GM23338 (cell line): ENCODE measurements at regions not wholly inside any gene's neighbourhood (a gene's known extent, or its start where the extent isn't known, plus 50 kb on each side); places are given as distances from the start of the nearest gene placed in this dataset.

Experiments
- CREB1 ChIP-seq: fragments of 250-450 bp; sonication (Bioruptor Pico); IDR thresholded peaks from 2 replicates; pipeline ENCODE4 v1.5.0; 2020; ENCODE audit warnings: low read depth, mild to moderate bottlenecking, moderate library complexity
- EZH2 ChIP-seq: fragments of 200-600 bp; sonication (generic); IDR thresholded peaks from one replicate; pipeline ENCODE4 v1.8.0; 2017; ENCODE audit warnings: antibody characterized with exemption, mild to moderate bottlenecking, low read depth; ENCODE audit not compliant: unreplicated experiment
- JUNB ChIP-seq: IDR thresholded peaks from one replicate; pipeline ENCODE4 v1.6.1; 2016; ENCODE audit warnings: antibody characterized with exemption; ENCODE audit not compliant: unreplicated experiment
- POLR2AphosphoS5 ChIP-seq: IDR thresholded peaks from 2 replicates; pipeline ENCODE4 v1.6.1; 2016; ENCODE audit warnings: antibody characterized with exemption, low read depth
- TF ChIP-seq, protein P1 (sequence below), 2 experiments: fragments of 200-600 bp in 1 of 2; sonication (generic) in 1 of 2; conservative IDR thresholded peaks; 2 replicates each; pipeline versions ENCODE4 v1.5.1 to v1.6.1; 2016 to 2017; ENCODE audit warnings: antibody characterized with exemption in 2 of 2, low read depth in 2 of 2, mild to moderate bottlenecking in 2 of 2, moderate library complexity in 1 of 2
- TF ChIP-seq, protein P2 (sequence below): IDR thresholded peaks from one replicate; pipeline ENCODE4 v1.6.1; 2018; ENCODE audit warnings: antibody characterized with exemption; ENCODE audit not compliant: unreplicated experiment

DNA sequence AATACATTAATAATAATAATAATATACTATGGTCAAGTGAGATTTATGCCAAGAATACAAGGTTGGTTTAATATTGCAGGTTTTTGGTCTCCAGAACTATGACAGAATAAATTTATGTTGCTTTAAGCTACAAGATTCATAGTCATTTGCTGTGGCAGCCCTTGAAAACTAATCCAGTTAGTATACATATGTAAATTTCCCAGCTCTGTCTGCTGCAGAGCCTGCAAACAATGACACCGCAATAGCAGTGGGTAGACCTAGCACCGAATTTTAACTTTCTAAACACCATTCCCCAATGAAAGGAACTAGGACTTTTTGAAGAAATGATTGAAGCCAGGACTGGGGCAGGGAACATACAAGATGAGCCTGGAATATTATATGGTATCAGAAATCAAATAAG lies 647.7 kb upstream of the NRSN1 start:
- TF ChIP-seq, protein P1, sequence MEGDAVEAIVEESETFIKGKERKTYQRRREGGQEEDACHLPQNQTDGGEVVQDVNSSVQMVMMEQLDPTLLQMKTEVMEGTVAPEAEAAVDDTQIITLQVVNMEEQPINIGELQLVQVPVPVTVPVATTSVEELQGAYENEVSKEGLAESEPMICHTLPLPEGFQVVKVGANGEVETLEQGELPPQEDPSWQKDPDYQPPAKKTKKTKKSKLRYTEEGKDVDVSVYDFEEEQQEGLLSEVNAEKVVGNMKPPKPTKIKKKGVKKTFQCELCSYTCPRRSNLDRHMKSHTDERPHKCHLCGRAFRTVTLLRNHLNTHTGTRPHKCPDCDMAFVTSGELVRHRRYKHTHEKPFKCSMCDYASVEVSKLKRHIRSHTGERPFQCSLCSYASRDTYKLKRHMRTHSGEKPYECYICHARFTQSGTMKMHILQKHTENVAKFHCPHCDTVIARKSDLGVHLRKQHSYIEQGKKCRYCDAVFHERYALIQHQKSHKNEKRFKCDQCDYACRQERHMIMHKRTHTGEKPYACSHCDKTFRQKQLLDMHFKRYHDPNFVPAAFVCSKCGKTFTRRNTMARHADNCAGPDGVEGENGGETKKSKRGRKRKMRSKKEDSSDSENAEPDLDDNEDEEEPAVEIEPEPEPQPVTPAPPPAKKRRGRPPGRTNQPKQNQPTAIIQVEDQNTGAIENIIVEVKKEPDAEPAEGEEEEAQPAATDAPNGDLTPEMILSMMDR (conservative IDR thresholded peaks at IDR 0.05; ENCODE audit: low read depth in 2 of 2): no peak
- TF ChIP-seq POLR2AphosphoS5: no peak
- no peak for TF ChIP-seq EZH2
- no peak for TF ChIP-seq JUNB
- no peak for TF ChIP-seq CREB1
- TF ChIP-seq, protein P2, sequence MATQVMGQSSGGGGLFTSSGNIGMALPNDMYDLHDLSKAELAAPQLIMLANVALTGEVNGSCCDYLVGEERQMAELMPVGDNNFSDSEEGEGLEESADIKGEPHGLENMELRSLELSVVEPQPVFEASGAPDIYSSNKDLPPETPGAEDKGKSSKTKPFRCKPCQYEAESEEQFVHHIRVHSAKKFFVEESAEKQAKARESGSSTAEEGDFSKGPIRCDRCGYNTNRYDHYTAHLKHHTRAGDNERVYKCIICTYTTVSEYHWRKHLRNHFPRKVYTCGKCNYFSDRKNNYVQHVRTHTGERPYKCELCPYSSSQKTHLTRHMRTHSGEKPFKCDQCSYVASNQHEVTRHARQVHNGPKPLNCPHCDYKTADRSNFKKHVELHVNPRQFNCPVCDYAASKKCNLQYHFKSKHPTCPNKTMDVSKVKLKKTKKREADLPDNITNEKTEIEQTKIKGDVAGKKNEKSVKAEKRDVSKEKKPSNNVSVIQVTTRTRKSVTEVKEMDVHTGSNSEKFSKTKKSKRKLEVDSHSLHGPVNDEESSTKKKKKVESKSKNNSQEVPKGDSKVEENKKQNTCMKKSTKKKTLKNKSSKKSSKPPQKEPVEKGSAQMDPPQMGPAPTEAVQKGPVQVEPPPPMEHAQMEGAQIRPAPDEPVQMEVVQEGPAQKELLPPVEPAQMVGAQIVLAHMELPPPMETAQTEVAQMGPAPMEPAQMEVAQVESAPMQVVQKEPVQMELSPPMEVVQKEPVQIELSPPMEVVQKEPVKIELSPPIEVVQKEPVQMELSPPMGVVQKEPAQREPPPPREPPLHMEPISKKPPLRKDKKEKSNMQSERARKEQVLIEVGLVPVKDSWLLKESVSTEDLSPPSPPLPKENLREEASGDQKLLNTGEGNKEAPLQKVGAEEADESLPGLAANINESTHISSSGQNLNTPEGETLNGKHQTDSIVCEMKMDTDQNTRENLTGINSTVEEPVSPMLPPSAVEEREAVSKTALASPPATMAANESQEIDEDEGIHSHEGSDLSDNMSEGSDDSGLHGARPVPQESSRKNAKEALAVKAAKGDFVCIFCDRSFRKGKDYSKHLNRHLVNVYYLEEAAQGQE: no peak
